Mucosa of stomach (tissue), 1 donor: ENCODE measurements at regions not wholly inside any gene's neighbourhood (a gene's known extent, or its start where the extent isn't known, plus 50 kb on each side); places are given as distances from the start of the nearest gene placed in this dataset.
"Not testable (repeated sequence)": the region's sequence is repeated elsewhere in the genome, so short reads cannot be mapped to it uniquely, and the experiment has no call there.

Source experiments
- H3K27me3 ChIP-seq: one replicate; pipeline ENCODE4 v1.7.0; 2013; ENCODE audit warnings: mild to moderate bottlenecking, low read length; ENCODE audit not compliant: control insufficient read depth, insufficient read depth
- H3K36me3 ChIP-seq: one replicate; pipeline ENCODE4 v1.7.0; 2013; ENCODE audit warnings: low read length; ENCODE audit not compliant: control insufficient read depth, insufficient read depth
- H3K4me1 ChIP-seq: one replicate; pipeline ENCODE4 v1.7.0; 2013; ENCODE audit warnings: mild to moderate bottlenecking, low read length; ENCODE audit not compliant: control insufficient read depth, insufficient read depth
- H3K4me3 ChIP-seq: one replicate; pipeline ENCODE4 v1.7.0; 2013; ENCODE audit warnings: low read length
- H3K9ac ChIP-seq: one replicate; pipeline ENCODE4 v1.7.0; 2013; ENCODE audit warnings: mild to moderate bottlenecking, low read length, moderate library complexity
- H3K9me3 ChIP-seq: one replicate; pipeline ENCODE4 v1.7.0; 2013; ENCODE audit warnings: mild to moderate bottlenecking, low read length, moderate library complexity; ENCODE audit not compliant: control insufficient read depth
- donor health status: Pancreatic carcinoma.

DNA sequence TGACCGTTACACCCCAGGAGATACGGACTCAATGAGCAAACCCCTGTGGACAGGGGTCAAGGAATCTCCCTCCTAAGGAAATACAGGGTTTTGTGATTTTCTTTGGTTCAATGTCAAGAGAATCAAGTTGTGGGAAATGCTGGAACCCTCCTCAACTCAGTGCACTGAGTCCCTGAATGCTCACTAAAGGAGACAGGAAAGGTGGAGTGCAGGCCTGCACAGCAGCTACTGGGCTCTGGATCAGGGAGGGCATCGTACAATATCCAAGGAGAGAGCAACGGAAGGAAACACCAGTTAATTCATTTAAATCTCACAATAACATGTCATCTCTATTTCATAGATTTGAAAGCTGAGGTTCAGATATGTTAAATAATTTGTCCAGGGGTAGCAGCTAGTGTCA is 263.5 kb upstream of the PLGLB1 start:
- H3K9ac ChIP-seq, H3K27me3 ChIP-seq, H3K4me1 ChIP-seq, H3K36me3 ChIP-seq, H3K4me3 ChIP-seq, H3K9me3 ChIP-seq: not testable (repeated sequence)

- not testable (repeated sequence) for H3K9ac ChIP-seq, H3K27me3 ChIP-seq, H3K4me3 ChIP-seq, H3K36me3 ChIP-seq, H3K9me3 ChIP-seq, H3K4me1 ChIP-seq
These were observed 269.1 kb upstream of the PLGLB1 start for GRCh38 chr2:87290566-87291307.

GRCh38 chr2:87291400-87292200 is 270.0 kb upstream of the PLGLB1 start:
- not testable (repeated sequence) for H3K4me1 ChIP-seq, H3K36me3 ChIP-seq, H3K27me3 ChIP-seq, H3K9ac ChIP-seq, H3K9me3 ChIP-seq, H3K4me3 ChIP-seq

DNA sequence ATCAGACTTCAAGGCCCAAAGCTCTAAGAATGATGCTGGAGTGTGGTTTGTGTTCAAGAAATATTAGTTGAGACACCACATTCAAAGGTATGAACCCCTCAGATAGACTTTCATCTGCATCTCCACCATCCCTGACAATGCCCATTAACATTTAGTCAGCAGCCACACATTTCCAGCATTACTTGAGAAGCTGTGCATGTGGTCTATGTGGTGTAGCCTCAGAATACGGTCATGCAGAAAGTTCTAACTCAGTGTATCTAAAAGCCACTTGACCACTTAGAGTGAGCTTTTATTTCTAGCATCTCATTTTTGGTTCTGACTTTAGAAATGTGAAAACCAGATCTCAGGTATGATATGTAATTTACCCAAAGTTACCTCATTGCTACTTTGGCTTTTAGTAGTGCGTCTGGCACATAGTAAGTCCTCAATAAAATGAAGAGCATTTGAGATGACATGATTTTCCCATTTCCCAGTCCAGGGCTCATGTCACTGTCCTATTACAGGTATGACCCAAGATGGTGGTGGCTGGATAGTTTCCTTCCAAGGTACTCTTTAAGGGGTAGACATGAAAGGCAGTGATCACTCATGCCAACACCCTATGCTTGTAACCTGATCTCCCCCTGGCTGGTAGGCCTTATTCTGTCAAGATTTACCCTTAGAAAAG is 272.4 kb upstream of the PLGLB1 start:
- not testable (repeated sequence) for H3K4me1 ChIP-seq, H3K27me3 ChIP-seq, H3K9ac ChIP-seq, H3K36me3 ChIP-seq, H3K9me3 ChIP-seq, H3K4me3 ChIP-seq

- H3K4me3 ChIP-seq, H3K36me3 ChIP-seq, H3K27me3 ChIP-seq, H3K9me3 ChIP-seq, H3K4me1 ChIP-seq, H3K9ac ChIP-seq: not testable (repeated sequence)
These were observed 273.5 kb upstream of the PLGLB1 start for GRCh38 chr2:87295135-87295534.

GRCh38 chr2:87301349-87301748 is 279.7 kb upstream of the PLGLB1 start:
- not testable (repeated sequence) for H3K27me3 ChIP-seq, H3K36me3 ChIP-seq, H3K9ac ChIP-seq, H3K4me1 ChIP-seq, H3K4me3 ChIP-seq, H3K9me3 ChIP-seq

DNA sequence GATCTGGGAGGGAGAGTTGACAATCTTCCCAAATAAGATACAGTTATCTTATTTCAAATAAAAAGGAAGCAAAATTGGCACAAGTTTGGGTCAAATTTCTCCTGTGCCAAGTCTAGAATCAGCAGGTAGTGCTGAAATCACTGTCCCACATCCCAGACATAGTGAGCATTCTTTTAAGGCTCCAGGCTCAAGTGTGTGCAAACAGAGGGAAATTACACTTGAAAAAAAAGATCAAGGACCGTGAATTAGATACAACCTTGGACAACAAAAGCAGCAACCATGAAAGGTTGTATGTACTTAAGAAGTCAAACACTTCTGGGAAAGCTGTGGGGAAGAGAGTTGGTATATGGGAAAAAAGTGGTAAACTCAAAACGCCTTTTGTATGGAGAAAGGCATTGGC is 280.2 kb upstream of the PLGLB1 start:
- H3K9ac ChIP-seq, H3K4me3 ChIP-seq, H3K4me1 ChIP-seq, H3K9me3 ChIP-seq, H3K36me3 ChIP-seq, H3K27me3 ChIP-seq: not testable (repeated sequence)

- H3K27me3 ChIP-seq, H3K36me3 ChIP-seq, H3K4me3 ChIP-seq, H3K9me3 ChIP-seq, H3K4me1 ChIP-seq, H3K9ac ChIP-seq: not testable (repeated sequence)
These were observed 287.0 kb upstream of the PLGLB1 start for GRCh38 chr2:87308621-87309020.

- not testable (repeated sequence) for H3K27me3 ChIP-seq, H3K4me1 ChIP-seq, H3K9me3 ChIP-seq, H3K4me3 ChIP-seq, H3K9ac ChIP-seq, H3K36me3 ChIP-seq
These were observed 288.1 kb upstream of the PLGLB1 start for GRCh38 chr2:87309785-87310184.

DNA sequence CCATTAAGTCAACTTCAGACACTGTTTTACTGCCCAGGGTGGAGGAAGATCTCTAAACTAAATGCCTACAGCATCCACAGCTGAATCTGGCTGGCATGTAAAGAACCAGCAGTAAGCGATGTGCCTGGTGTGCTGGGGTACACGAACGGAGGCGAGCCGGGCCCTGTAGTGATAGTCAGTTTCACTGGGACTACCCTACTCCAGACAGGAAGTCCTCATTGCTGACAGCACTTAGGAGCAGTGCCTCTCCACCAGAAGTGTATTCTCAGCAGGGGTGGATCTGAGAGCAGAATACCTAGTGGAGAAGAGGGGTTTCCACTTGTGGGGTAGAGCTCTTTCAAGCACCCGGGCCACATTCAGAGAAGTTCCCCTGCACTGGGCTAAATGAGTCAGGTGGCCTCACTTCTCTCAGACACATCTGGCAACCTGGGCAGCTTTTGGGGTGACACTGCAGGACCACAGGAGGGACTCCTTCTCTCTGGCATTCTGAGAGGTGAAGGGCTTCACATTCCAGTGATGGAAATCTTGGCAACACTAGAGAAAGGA is 290.3 kb upstream of the PLGLB1 start:
- not testable (repeated sequence) for H3K9ac ChIP-seq, H3K4me3 ChIP-seq, H3K27me3 ChIP-seq, H3K36me3 ChIP-seq, H3K9me3 ChIP-seq, H3K4me1 ChIP-seq

DNA sequence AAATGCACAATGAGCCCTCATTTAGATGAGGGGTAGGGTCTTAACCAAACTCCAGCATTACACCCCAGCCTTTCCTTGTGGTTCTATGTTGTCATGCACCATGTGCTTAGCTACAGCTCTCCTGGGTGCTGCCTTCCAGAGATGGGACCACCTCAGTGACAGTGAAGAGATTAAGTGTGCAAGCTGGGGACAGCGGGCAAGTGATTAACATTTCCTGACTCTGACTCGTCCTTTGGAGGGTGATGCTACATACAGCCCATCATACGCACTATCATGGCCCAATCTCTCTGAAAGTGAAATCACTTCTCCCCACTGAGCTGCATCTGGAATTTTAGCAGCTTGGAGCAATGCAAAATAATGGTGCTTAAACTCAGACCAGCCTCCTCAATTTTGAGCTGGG is 293.0 kb upstream of the PLGLB1 start:
- not testable (repeated sequence) for H3K4me1 ChIP-seq, H3K4me3 ChIP-seq, H3K9ac ChIP-seq, H3K36me3 ChIP-seq, H3K9me3 ChIP-seq, H3K27me3 ChIP-seq

DNA sequence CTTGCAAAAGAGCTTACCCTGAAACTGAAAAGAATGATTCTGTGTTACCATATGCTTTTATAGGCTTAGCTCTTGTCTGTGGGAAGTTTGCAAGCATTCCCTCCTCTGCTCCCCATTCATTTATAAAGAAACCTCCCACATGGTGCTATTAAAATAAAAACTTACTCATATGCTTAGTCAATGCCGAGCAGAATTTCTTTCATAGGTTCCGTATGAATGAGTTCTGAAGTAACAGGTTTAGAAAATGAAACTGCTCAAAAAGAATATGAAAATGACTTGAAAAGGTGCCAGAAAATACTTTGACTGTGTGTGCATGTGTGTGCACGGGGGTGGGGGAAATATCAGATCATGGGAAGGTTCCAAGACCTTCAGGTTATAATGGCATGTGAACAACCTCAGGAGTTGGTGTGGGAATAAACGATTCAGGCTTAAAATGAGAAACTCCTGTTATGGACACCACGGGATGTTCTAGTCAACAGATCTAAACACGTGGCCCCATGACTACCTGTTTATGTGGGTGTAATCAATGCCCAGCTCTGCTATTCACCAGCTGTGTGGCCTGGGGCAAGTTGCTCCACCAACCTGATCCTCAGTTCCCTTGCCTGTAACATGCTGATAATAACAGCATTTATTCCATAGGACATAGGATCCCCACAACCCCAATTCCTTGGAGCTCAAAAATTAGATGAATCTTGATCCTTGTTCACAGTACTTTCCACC is 293.7 kb upstream of the PLGLB1 start:
- not testable (repeated sequence) for H3K4me1 ChIP-seq, H3K9me3 ChIP-seq, H3K9ac ChIP-seq, H3K27me3 ChIP-seq, H3K4me3 ChIP-seq, H3K36me3 ChIP-seq
